ENCODE measurements at regions not wholly inside any gene's neighbourhood (a gene's known extent, or its start where the extent isn't known, plus 50 kb on each side); places are given as distances from the start of the nearest gene placed in this dataset.

DNA sequence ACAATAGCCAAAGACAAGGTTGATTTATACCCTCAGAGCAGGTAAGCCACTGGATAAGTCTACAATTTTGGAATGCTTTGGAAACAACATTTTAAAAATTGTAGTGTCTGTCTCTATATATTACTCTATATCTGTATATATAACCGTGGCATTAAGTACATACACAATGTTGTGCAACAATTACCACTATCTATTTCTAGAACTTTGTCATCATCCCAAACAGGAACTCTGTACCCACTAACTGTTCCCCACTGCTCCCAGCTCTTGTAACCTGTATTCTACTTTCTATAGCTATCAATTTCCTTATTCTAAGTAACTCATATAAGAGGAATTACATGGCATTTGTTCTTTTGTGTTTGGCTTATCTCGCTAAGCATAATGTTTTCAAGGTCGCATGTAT lies 78.2 kb upstream of the ASCC3 start:
- TF ChIP-seq, protein P1, sequence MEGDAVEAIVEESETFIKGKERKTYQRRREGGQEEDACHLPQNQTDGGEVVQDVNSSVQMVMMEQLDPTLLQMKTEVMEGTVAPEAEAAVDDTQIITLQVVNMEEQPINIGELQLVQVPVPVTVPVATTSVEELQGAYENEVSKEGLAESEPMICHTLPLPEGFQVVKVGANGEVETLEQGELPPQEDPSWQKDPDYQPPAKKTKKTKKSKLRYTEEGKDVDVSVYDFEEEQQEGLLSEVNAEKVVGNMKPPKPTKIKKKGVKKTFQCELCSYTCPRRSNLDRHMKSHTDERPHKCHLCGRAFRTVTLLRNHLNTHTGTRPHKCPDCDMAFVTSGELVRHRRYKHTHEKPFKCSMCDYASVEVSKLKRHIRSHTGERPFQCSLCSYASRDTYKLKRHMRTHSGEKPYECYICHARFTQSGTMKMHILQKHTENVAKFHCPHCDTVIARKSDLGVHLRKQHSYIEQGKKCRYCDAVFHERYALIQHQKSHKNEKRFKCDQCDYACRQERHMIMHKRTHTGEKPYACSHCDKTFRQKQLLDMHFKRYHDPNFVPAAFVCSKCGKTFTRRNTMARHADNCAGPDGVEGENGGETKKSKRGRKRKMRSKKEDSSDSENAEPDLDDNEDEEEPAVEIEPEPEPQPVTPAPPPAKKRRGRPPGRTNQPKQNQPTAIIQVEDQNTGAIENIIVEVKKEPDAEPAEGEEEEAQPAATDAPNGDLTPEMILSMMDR (IDR thresholded peaks at IDR 0.05) = no peak
- TF ChIP-seq POLR2A (IDR thresholded peaks at IDR 0.05) = no peak

Data from right lobe of liver (tissue), 4 donors.